IPS-18a (cell line): ENCODE measurements at regions not wholly inside any gene's neighbourhood (a gene's known extent, or its start where the extent isn't known, plus 50 kb on each side); places are given as distances from the start of the nearest gene placed in this dataset.
"Not testable (repeated sequence)": the region's sequence is repeated elsewhere in the genome, so short reads cannot be mapped to it uniquely, and the experiment has no call there.

Experiments used
- H3K27ac ChIP-seq: one replicate; pipeline ENCODE4 v1.5.1; 2013; ENCODE audit warnings: low read length
- H3K27me3 ChIP-seq: one replicate; pipeline ENCODE4 v1.6.1; 2013; ENCODE audit warnings: mild to moderate bottlenecking, low read length; ENCODE audit not compliant: control insufficient read depth, insufficient read depth
- H3K36me3 ChIP-seq: one replicate; pipeline ENCODE4 v1.6.1; 2013; ENCODE audit warnings: low read depth, low read length; ENCODE audit not compliant: control insufficient read depth
- H3K4me1 ChIP-seq: one replicate; pipeline ENCODE4 v1.6.1; 2013; ENCODE audit warnings: low read depth, low read length; ENCODE audit not compliant: control insufficient read depth
- H3K4me3 ChIP-seq: one replicate; pipeline ENCODE4 v1.5.1; 2013; ENCODE audit warnings: low read length
- H3K9ac ChIP-seq: one replicate; pipeline ENCODE4 v1.6.1; 2013; ENCODE audit warnings: mild to moderate bottlenecking, low read length, moderate library complexity
- H3K9me3 ChIP-seq: one replicate; pipeline ENCODE4 v1.6.1; 2013; ENCODE audit warnings: low read depth, low read length; ENCODE audit not compliant: control insufficient read depth

DNA sequence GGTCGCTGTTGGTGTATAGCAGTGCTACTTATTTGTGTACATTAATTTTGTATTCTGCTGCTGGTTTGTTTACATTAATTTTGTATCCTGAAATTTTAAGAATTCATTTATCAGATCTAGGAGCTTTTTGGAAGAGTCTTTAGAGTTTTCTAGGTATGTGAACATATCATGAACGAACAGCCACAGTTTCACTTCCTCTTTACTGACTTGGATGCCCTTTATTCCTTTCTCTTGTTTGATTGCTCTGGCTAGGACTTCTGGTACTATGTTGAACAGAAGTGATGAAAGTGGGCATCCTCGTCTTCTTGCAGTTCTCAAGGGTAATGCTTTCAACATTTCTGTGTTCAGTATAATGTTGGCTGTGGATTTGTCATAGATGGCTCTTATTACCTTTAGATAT lies 1757.9 kb downstream of the BRINP3 start:
- Histone ChIP-seq H3K4me3 (no peak overlapping the region), H3K9ac (no peak overlapping the region), H3K9me3 (no peaks in the 10 kb centered on the region), H3K36me3 (no peaks in the 10 kb centered on the region), H3K27ac (no peak overlapping the region), H3K4me1 (no peaks in the 10 kb centered on the region), H3K27me3 (no peaks in the 10 kb centered on the region)

DNA sequence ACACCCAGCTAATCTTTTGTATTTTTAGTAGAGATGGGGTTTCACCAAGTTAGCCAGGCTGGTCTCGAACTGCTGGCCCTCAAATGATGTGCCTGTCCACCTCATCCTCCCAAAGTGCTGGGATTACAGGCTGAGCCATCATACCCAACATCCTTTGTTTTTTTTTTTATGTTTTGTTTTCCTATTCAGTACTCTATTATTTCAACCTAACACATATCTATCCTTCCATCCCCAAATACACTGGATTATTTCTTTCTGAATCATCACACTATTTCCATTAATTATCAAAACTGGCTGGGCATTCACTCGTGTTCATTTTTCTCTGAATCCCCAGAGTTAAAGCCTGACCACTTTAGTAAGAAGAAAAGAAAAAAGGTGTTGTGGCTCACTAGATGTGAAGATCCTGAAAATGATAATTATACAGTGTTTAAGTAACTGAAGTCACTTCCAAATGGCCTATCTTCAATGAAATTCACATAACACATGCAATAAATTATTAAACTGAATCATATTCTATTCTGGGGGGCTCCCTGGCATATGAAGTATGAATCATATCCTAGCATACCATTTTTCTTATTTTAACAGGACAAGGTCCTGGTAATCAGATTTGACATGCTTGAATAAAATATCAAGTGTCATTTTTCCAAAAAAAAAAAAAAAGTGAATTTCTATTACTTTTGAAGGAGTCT lies 1754.2 kb downstream of the BRINP3 start:
- H3K27ac ChIP-seq = no peak overlapping the region
- H3K4me3 ChIP-seq = no peak overlapping the region
- H3K4me1 ChIP-seq = no peaks in the 10 kb centered on the region
- H3K36me3 ChIP-seq = no peaks in the 10 kb centered on the region
- H3K27me3 ChIP-seq = no peaks in the 10 kb centered on the region
- no peaks in the 10 kb centered on the region for H3K9me3 ChIP-seq
- no peak overlapping the region for H3K9ac ChIP-seq

DNA sequence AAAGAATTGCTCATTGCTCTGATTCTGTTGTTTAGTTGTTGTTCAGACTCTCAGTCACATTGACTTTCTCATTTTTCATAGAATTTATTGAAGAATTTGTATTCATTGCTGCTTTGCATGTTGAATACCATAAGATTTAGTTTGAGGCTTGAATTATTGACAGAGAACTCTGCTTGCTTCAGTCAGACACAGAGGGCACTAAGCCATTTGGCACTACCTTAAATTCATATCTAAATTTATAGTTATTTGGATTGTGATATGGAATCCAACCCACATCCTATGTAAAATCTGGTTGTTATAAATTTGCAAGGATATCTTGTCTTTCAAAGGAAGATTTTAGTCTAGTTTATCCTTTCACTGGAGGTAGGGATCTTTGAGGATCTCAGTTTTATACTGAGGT lies 1748.6 kb downstream of the BRINP3 start:
- Histone ChIP-seq H3K9ac (no peak overlapping the region), H3K4me1 (no peaks in the 10 kb centered on the region), H3K4me3 (no peak overlapping the region), H3K36me3 (no peaks in the 10 kb centered on the region), H3K27me3 (no peaks in the 10 kb centered on the region), H3K27ac (no peak overlapping the region), H3K9me3 (no peaks in the 10 kb centered on the region)

DNA sequence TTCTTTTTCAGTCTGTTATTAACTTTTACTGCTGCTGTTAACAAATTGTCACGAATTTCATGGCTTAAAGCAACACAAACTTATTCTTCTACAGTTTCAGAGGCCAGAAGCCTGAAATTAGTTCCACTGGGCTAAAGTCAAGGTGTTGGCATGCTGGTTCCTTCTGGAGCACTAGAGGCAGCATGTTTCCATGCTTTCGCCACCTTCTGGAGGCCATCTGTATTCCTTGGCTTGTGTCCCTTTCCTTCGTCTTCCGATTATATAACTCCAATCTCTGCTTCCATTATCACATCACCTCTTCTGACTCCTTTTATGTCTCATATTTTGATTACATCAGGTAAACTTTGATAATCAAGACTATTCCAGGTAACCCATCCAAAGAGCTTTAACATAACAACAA lies 1742.1 kb downstream of the BRINP3 start:
- Histone ChIP-seq H3K27ac (no peak overlapping the region), H3K27me3 (no peaks in the 10 kb centered on the region), H3K4me3 (no peak overlapping the region), H3K9me3 (no peaks in the 10 kb centered on the region), H3K4me1 (no peaks in the 10 kb centered on the region), H3K9ac (no peak overlapping the region), H3K36me3 (no peaks in the 10 kb centered on the region)

DNA sequence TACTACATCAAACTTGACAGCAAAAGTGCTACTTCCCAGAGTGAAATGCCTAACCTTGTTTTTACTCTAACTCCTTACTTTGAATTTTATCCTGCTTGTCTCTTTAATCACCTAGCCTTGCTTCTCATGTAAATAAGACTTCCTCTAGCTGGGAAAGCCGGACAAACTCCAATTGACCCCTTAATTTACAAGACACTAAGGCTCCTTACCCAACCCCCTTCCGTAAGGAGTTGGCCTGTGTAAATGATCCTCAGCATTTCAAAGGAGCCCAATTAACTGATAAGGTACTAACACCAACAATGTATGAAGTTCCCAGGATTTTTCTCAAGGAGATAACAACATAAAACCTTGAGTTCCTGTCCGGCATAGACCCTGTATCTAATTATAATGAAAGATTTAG lies 1728.4 kb downstream of the BRINP3 start:
- not testable (repeated sequence) for H3K4me1 ChIP-seq, H3K27me3 ChIP-seq, H3K9ac ChIP-seq, H3K4me3 ChIP-seq, H3K36me3 ChIP-seq, H3K27ac ChIP-seq
- H3K9me3 ChIP-seq = peaks cover 18% of the 10 kb centered on the region

DNA sequence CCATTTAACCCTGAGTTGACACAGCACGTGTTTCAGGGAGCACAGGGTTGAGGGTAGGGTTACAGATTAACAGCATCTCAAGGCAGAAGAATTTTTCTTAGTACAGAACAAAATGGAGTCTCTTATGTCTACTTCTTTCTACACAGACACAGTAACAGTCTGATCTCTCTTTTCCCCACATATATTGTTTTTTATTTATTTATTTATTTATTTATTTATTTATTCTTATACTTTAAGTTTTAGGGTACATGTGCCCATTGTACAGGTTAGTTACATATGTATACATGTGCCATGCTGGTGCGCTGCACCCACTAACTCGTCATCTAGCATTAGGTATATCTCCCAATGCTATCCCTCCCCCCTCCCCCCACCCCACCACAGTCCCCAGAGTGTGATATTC lies 1725.6 kb downstream of the BRINP3 start:
- not testable (repeated sequence) for H3K4me3 ChIP-seq, H3K27ac ChIP-seq, H3K4me1 ChIP-seq, H3K9ac ChIP-seq, H3K36me3 ChIP-seq, H3K27me3 ChIP-seq
- peaks cover 18% of the 10 kb centered on the region for H3K9me3 ChIP-seq

DNA sequence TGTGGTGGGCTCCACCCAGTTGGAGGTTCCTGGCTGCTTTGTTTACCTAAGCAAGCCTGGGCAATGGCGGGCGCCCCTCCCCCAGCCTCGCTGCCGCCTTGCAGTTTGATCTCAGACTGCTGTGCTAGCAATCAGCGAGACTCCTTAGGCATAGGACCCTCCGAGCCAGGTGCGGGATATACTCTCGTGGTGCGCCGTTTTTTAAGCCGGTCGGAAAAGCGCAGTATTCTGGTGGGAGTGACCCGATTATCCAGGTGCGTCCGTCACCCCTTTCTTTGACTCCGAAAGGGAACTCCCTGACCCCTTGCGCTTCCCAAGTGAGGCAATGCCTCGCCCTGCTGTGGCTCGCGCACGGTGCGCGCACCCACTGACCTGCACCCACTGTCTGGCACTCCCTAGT lies 1719.9 kb downstream of the BRINP3 start:
- not testable (repeated sequence) for H3K36me3 ChIP-seq, H3K9ac ChIP-seq, H3K4me1 ChIP-seq, H3K4me3 ChIP-seq, H3K27me3 ChIP-seq, H3K9me3 ChIP-seq, H3K27ac ChIP-seq

DNA sequence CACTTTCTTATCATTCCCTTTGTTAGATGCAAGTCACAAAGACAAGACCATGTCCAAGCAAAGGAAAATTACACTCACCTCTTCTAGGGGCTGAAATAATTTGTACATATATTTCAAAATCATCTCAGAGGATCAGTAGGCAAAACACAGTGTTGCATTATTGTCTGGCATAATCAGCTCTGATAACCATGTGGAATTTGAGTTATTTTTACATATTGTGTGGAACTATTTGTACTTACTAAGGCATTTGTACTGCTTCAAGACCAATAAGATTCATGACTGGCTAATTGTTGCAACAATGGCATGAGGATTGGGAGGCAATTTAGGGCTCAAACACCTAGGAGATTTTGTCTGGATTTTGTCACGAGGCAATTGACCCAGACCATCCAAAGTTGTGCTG lies 1716.4 kb downstream of the BRINP3 start:
- Histone ChIP-seq H3K9me3 (no peaks in the 10 kb centered on the region), H3K4me3 (no peak overlapping the region), H3K9ac (no peak overlapping the region), H3K27me3 (no peaks in the 10 kb centered on the region), H3K36me3 (no peaks in the 10 kb centered on the region), H3K27ac (no peak overlapping the region), H3K4me1 (no peaks in the 10 kb centered on the region)

DNA sequence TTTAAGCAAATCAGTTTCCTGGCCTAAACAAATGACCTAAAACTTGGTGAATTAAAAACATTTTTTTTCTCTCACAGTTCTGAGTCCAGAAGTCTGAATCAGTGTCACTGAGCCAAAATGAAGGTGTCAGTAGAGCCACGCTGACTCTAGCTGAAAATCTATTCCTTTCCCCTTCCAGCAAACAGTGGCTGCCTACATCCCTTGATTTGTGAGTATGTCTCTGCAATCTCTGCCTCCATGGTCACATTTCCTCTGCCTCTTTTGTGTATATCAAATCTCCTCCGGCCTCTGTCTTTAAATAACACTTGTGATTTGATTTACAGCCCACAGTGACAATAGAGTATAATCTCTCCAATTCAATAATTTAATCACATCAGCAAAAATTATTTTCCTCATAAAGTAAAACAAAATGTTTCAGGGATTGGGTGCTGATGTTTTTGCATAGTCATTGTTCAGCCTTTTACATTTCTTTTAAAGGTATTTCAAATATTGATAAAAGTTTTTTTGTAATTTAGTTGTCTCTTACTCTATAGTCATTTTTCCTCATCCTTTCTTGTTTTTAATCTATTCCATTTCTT lies 1715.4 kb downstream of the BRINP3 start:
- Histone ChIP-seq H3K9me3 (no peaks in the 10 kb centered on the region), H3K9ac (no peak overlapping the region), H3K27ac (no peak overlapping the region)

DNA sequence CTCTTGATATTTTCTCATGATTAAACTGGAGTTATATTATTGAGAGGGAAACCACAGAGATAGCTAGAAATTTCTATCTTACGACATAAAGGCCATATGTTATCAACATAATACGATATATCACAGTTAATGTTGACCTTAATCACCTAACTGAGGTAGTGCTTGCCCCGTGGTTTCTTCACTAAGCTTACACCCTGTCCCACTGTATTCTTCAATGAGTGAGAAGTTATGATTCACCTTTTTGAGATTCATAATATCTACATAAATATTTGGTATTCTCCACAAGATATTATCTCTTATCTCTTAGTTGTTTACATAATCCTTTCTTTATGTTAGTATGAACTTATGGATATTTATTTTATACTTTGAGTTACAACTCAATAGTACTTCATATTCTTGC lies 1714.1 kb downstream of the BRINP3 start:
- no peak overlapping the region for H3K4me3 ChIP-seq
- no peaks in the 10 kb centered on the region for H3K36me3 ChIP-seq
- H3K9ac ChIP-seq = no peak overlapping the region
- H3K9me3 ChIP-seq = no peaks in the 10 kb centered on the region
- no peak overlapping the region for H3K27ac ChIP-seq
- H3K27me3 ChIP-seq = no peaks in the 10 kb centered on the region
- no peaks in the 10 kb centered on the region for H3K4me1 ChIP-seq

More for the DNA sequence above, 1715.4 kb downstream of the BRINP3 start:
- Histone ChIP-seq H3K36me3 (no peaks in the 10 kb centered on the region), H3K4me1 (no peaks in the 10 kb centered on the region), H3K4me3 (no peak overlapping the region), H3K27me3 (no peaks in the 10 kb centered on the region)

DNA sequence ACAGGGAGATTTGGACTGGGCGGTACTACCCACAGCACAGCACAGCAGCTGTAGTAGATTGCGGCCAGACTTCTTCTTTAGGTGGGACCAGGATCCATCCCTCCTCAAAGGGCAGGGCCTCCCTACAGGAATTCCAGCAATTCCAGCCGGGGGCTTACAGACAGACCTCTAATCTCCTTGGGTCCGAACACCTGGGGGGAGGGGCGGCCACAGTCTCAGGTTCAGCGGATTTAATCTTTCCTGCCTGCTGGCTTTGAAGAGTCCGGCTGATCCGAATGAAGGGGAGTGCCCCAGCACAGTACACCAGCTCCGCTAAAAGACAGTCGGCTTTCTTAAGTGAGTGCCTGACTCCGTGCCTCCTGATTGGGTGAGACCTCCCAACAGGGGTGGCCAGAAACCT lies 1708.5 kb downstream of the BRINP3 start:
- Histone ChIP-seq H3K27ac (no peak overlapping the region), H3K9ac (no peak overlapping the region), H3K27me3 (no peaks in the 10 kb centered on the region), H3K9me3 (no peaks in the 10 kb centered on the region), H3K36me3 (no peaks in the 10 kb centered on the region), H3K4me3 (no peak overlapping the region), H3K4me1 (no peaks in the 10 kb centered on the region)

DNA sequence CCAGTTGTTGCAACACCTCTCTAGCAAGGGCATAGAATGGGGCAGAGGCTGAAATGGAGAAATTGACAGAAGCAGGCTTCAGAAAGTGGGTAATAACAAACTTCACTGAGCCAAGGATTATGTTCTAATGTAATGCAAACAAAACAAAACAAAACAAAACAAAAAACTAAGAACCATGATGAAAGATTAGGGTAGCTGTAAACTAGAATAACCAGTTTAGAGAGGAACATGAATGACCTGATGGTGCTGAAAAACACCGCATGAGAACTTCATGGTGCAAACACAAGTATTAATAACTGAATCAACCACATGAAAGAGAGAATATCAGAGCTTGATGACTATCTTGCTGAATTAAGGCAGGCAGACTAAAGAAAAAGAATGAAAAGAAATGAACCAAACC lies 1707.7 kb downstream of the BRINP3 start:
- H3K4me3 ChIP-seq = no peak overlapping the region
- no peaks in the 10 kb centered on the region for H3K9me3 ChIP-seq
- no peaks in the 10 kb centered on the region for H3K27me3 ChIP-seq

More for the DNA sequence above, 1707.7 kb downstream of the BRINP3 start:
- H3K9ac ChIP-seq = no peak overlapping the region
- no peaks in the 10 kb centered on the region for H3K4me1 ChIP-seq
- no peak overlapping the region for H3K27ac ChIP-seq
- no peaks in the 10 kb centered on the region for H3K36me3 ChIP-seq
